ENCODE measurements at regions not wholly inside any gene's neighbourhood (a gene's known extent, or its start where the extent isn't known, plus 50 kb on each side); places are given as distances from the start of the nearest gene placed in this dataset.
"Not testable (repeated sequence)": the region's sequence is repeated elsewhere in the genome, so short reads cannot be mapped to it uniquely, and the experiment has no call there.

DNA sequence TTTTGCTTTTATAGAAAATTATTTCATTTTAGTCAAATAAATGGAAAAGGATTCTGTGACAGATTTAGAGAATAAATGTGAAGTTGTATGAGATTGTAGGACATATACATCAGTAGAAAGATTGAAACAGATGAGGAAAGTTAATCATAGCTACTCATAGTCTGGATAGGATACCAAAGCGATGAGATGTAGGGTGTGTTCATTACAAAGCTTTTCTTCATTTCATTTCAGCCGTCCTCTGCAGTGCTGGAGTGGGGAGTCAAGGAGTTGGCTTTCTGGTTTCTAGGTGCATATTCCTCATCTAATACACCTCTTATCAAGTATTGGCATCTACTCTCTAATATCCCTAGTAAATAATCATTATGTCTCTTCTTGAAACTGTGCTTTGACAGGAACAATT is 149.5 kb upstream of the NEGR1 start:
- CTCF ChIA-PET, result no interaction called here
- DNase-seq (ENCODE audit: low read depth, low spot score) (no peak), FAIRE-seq (no peak), ATAC-seq (no peak)
- Histone ChIP-seq H3K36me3 (ENCODE audit: control insufficient read depth in 2 of 2, insufficient read depth in 2 of 2, low read length in 1 of 2) (no peaks in the 10 kb centered on the region), H2AFZ (ENCODE audit: control insufficient read depth, low read depth, low read length) (no peak overlapping the region), H3K9me3 (replicated peaks; ENCODE audit: control insufficient read depth, insufficient read depth, low read length) (no peaks in the 10 kb centered on the region; the same call in 2 of the 3 replicates), H4K20me1 (ENCODE audit: control insufficient read depth, insufficient read depth) (no peaks in the 10 kb centered on the region), H3K27ac (ENCODE audit: control insufficient read depth, insufficient read depth) (no peak overlapping the region), H3K4me2 (ENCODE audit: control insufficient read depth, insufficient read depth) (no peak overlapping the region), H3K4me1 (ENCODE audit: control insufficient read depth, insufficient read depth, low read length) (no peaks in the 10 kb centered on the region), H3K9ac (ENCODE audit: control insufficient read depth, insufficient read depth, low read length) (no peak overlapping the region), H3K27me3 (replicated peaks in 1 of 2; ENCODE audit: control insufficient read depth in 2 of 2, insufficient read depth in 2 of 2, low read length in 1 of 2) (no peaks in the 10 kb centered on the region), H3K4me3 (no peak overlapping the region), H3K79me2 (ENCODE audit: control insufficient read depth, insufficient read depth, low read length) (no peaks in the 10 kb centered on the region)
- 33% methylated on average over 2 of the region's 2 CpGs for WGBS (ENCODE audit: insufficient coverage, insufficient replicate concordance, low lambda C conversion rate, missing lambda C conversion rate)
- in situ Hi-C loops (cut with MboI) (no loop called here), intact Hi-C loops (cut with micrococcal nuclease; ENCODE audit: unreplicated experiment) (no loop called here)
- TF ChIP-seq CHD2 (IDR thresholded peaks at IDR 0.05; ENCODE audit: borderline replicate concordance, low read depth, low read length) (no peak), DPF2 (IDR thresholded peaks at IDR 0.05) (no peak), SUPT20H (IDR thresholded peaks at IDR 0.05; ENCODE audit: borderline replicate concordance, control insufficient read depth, low read depth, low read length) (no peak), RCOR1 (conservative IDR thresholded peaks at IDR 0.05; ENCODE audit: low read depth, low read length) (no peak), ZBED1 (IDR thresholded peaks at IDR 0.05; ENCODE audit: borderline replicate concordance) (no peak), IKZF1 (conservative IDR thresholded peaks at IDR 0.05) (no peak), BACH1 (IDR thresholded peaks at IDR 0.05; ENCODE audit: borderline replicate concordance) (no peak), ZSCAN29 (IDR thresholded peaks at IDR 0.05) (no peak), KDM1A (IDR thresholded peaks at IDR 0.05; ENCODE audit: borderline replicate concordance) (no peak), POLR2AphosphoS5 (IDR thresholded peaks at IDR 0.05; ENCODE audit: low read length) (no peak)
- TF ChIP-seq, protein P1, sequence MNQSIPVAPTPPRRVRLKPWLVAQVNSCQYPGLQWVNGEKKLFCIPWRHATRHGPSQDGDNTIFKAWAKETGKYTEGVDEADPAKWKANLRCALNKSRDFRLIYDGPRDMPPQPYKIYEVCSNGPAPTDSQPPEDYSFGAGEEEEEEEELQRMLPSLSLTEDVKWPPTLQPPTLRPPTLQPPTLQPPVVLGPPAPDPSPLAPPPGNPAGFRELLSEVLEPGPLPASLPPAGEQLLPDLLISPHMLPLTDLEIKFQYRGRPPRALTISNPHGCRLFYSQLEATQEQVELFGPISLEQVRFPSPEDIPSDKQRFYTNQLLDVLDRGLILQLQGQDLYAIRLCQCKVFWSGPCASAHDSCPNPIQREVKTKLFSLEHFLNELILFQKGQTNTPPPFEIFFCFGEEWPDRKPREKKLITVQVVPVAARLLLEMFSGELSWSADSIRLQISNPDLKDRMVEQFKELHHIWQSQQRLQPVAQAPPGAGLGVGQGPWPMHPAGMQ (IDR thresholded peaks at IDR 0.05; ENCODE audit: borderline replicate concordance), result no peak
- TF ChIP-seq, protein P2, sequence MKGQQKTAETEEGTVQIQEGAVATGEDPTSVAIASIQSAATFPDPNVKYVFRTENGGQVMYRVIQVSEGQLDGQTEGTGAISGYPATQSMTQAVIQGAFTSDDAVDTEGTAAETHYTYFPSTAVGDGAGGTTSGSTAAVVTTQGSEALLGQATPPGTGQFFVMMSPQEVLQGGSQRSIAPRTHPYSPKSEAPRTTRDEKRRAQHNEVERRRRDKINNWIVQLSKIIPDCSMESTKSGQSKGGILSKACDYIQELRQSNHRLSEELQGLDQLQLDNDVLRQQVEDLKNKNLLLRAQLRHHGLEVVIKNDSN (IDR thresholded peaks at IDR 0.05; ENCODE audit: borderline replicate concordance, extremely low read length, insufficient read depth, low read depth, low read length), result no peak
- TF ChIP-seq, protein P3, sequence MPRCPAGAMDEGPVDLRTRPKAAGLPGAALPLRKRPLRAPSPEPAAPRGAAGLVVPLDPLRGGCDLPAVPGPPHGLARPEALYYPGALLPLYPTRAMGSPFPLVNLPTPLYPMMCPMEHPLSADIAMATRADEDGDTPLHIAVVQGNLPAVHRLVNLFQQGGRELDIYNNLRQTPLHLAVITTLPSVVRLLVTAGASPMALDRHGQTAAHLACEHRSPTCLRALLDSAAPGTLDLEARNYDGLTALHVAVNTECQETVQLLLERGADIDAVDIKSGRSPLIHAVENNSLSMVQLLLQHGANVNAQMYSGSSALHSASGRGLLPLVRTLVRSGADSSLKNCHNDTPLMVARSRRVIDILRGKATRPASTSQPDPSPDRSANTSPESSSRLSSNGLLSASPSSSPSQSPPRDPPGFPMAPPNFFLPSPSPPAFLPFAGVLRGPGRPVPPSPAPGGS (IDR thresholded peaks at IDR 0.05; ENCODE audit: borderline replicate concordance, insufficient read depth, low read depth, low read length, poor library complexity, severe bottlenecking), result no peak
- POLR2A ChIA-PET, result no interaction called here
- BruUV-seq (replicated peaks), result no TSS peak
- SMC1A ChIA-PET (ENCODE audit: uncharacterized antibody, unreplicated experiment), result no interaction called here
- RAD21 ChIA-PET (ENCODE audit: unreplicated experiment), result no interaction called here

DNA sequence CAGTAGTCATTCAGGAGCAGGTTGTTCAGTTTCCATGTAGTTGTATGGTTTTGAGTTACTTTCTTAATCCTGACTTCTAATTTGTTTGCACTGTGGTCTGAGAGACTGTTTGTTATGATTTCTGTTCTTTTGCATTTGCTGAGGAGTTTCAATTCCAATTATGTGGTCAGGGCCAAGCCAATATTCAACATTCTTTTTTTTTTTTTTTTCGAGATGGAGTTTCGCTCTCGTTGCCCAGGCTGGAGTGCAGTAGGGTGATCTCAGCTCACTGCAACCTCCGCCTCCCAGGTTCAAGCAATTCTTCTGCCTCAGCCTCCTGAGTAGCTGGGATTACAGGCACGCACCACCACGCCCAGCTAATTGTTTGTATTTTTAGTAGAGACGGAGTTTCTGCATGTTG is 145.9 kb upstream of the NEGR1 start:
- not testable (repeated sequence) for H3K4me1 ChIP-seq (ENCODE audit: control insufficient read depth, insufficient read depth, low read length)

More for the DNA sequence above, 145.9 kb upstream of the NEGR1 start:
- SMC1A ChIA-PET (ENCODE audit: uncharacterized antibody, unreplicated experiment); H3K4me3 ChIP-seq; H3K36me3 ChIP-seq (ENCODE audit: control insufficient read depth in 2 of 2, insufficient read depth in 2 of 2, low read length in 1 of 2); H3K27me3 ChIP-seq (replicated peaks in 1 of 2; ENCODE audit: control insufficient read depth in 2 of 2, insufficient read depth in 2 of 2, low read length in 1 of 2); intact Hi-C loops (cut with micrococcal nuclease; ENCODE audit: unreplicated experiment); CTCF ChIA-PET; H3K27ac ChIP-seq (ENCODE audit: control insufficient read depth, insufficient read depth); POLR2A ChIA-PET; H2AFZ ChIP-seq (ENCODE audit: control insufficient read depth, low read depth, low read length); H3K9me3 ChIP-seq (replicated peaks; ENCODE audit: control insufficient read depth, insufficient read depth, low read length); ATAC-seq; DNase-seq (ENCODE audit: low read depth, low spot score); H3K4me2 ChIP-seq (ENCODE audit: control insufficient read depth, insufficient read depth); FAIRE-seq; H3K79me2 ChIP-seq (ENCODE audit: control insufficient read depth, insufficient read depth, low read length); RAD21 ChIA-PET (ENCODE audit: unreplicated experiment); in situ Hi-C loops (cut with MboI); BruUV-seq (replicated peaks); H3K9ac ChIP-seq (ENCODE audit: control insufficient read depth, insufficient read depth, low read length); H4K20me1 ChIP-seq (ENCODE audit: control insufficient read depth, insufficient read depth): not testable (repeated sequence)
- WGBS (ENCODE audit: insufficient coverage, insufficient replicate concordance, low lambda C conversion rate, missing lambda C conversion rate), result 9% methylated on average over 4 of the region's 7 CpGs
